Peyer's patch (tissue), 4 donors: ENCODE measurements at regions not wholly inside any gene's neighbourhood (a gene's known extent, or its start where the extent isn't known, plus 50 kb on each side); places are given as distances from the start of the nearest gene placed in this dataset.

Source experiments
- POLR2A ChIP-seq, 2 donors: fragments of 450-650 bp; IDR thresholded peaks; one replicate each; pipeline ENCODE4 v1.5.1; 2017; ENCODE audit warnings: antibody characterized with exemption in 2 of 2, mild to moderate bottlenecking in 2 of 2, moderate library complexity in 2 of 2
- TF ChIP-seq, protein P1 (sequence below), 6 experiments: fragments of 450-650 bp in 4 of 6; fragments of 200-600 bp in 2 of 6; sonication (generic) in 1 of 6; IDR thresholded peaks; one replicate each; pipeline ENCODE4 v1.5.1; 2017 to 2019; ENCODE audit warnings: antibody characterized with exemption in 6 of 6, mild to moderate bottlenecking in 3 of 6, moderate library complexity in 1 of 6

- TF ChIP-seq, protein P1, sequence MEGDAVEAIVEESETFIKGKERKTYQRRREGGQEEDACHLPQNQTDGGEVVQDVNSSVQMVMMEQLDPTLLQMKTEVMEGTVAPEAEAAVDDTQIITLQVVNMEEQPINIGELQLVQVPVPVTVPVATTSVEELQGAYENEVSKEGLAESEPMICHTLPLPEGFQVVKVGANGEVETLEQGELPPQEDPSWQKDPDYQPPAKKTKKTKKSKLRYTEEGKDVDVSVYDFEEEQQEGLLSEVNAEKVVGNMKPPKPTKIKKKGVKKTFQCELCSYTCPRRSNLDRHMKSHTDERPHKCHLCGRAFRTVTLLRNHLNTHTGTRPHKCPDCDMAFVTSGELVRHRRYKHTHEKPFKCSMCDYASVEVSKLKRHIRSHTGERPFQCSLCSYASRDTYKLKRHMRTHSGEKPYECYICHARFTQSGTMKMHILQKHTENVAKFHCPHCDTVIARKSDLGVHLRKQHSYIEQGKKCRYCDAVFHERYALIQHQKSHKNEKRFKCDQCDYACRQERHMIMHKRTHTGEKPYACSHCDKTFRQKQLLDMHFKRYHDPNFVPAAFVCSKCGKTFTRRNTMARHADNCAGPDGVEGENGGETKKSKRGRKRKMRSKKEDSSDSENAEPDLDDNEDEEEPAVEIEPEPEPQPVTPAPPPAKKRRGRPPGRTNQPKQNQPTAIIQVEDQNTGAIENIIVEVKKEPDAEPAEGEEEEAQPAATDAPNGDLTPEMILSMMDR (IDR thresholded peaks at IDR 0.05): no peak
- no peak for TF ChIP-seq POLR2A (IDR thresholded peaks at IDR 0.05)
Measured at GRCh38 chr12:88810806-88811205, 230.5 kb upstream of the KITLG start.
